ENCODE measurements at regions not wholly inside any gene's neighbourhood (a gene's known extent, or its start where the extent isn't known, plus 50 kb on each side); places are given as distances from the start of the nearest gene placed in this dataset.
A peak's percentile ranks its signal among the peaks of the same experiment; 100 is the strongest.

DNA sequence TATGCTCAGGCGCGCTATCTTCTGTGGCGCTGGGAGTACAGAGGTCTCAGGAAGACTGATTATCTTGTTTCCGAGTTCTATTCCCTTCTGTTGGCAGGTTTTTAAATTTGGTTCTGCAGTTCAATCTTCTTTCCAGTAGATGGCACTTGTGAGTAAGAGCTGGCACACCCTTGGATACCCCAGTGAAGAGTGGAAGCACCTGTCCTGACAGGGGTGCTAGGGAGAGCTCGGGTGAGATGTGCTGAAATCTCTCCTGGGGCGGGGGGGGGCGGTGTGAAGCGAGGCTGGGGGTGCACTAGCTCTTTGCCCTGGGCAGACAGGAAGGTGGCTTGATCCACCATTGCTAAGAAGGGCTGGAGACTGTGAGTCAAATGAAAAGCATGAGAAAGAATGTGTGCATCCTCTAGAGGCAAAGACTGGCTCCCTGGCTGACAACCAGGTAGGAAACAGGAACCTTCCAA lies 679.9 kb upstream of the CCDC179 start:
- H3K4me3 ChIP-seq (ENCODE audit: low read depth, low read length), result no peak overlapping the region
- TF ChIP-seq, protein P1, sequence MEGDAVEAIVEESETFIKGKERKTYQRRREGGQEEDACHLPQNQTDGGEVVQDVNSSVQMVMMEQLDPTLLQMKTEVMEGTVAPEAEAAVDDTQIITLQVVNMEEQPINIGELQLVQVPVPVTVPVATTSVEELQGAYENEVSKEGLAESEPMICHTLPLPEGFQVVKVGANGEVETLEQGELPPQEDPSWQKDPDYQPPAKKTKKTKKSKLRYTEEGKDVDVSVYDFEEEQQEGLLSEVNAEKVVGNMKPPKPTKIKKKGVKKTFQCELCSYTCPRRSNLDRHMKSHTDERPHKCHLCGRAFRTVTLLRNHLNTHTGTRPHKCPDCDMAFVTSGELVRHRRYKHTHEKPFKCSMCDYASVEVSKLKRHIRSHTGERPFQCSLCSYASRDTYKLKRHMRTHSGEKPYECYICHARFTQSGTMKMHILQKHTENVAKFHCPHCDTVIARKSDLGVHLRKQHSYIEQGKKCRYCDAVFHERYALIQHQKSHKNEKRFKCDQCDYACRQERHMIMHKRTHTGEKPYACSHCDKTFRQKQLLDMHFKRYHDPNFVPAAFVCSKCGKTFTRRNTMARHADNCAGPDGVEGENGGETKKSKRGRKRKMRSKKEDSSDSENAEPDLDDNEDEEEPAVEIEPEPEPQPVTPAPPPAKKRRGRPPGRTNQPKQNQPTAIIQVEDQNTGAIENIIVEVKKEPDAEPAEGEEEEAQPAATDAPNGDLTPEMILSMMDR (IDR thresholded peaks at IDR 0.05; ENCODE audit: low read depth, low read length), result peak; percentile 57

DNA sequence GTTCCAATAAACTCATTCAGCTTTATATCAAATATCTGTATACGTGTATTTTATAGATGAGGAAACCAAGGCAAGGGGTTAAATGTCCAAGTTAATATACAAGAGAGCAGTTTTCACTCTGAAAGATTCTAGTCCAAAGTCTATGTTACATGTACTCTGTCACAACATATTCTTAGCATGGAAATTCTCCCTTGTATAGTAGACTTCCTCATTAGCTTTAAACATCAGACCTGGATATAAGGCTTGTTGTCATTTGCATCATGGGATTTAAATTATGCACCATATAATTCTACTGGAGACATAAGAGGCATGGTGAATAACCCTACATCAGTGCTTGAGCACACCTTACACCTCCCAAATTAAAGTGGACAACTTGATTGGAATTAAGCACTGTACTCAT lies 681.9 kb upstream of the CCDC179 start:
- TF ChIP-seq, protein P1 (IDR thresholded peaks at IDR 0.05; ENCODE audit: low read depth, low read length), result no peak
- no peak overlapping the region for H3K4me3 ChIP-seq (ENCODE audit: low read depth, low read length)

DNA sequence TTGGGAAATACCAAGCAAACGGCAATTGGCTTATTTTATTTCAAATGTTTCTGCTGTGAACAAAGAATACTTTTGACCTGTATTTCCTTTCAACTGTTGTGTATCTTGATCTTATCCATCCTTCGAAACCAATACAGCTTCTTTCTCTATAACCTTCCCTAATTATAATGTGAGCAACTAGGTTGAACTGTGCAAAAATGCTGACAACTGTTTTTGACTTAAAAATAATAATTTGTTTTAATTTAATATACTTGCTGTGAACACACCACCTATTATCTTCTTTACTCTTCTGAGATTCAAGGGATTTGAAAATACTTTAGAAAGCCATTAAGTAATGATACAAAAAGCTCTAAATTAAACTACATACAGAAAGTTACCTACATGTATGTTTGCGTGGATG lies 682.5 kb upstream of the CCDC179 start:
- no peak overlapping the region for H3K4me3 ChIP-seq (ENCODE audit: low read depth, low read length)
- TF ChIP-seq, protein P1 (IDR thresholded peaks at IDR 0.05; ENCODE audit: low read depth, low read length), result no peak

DNA sequence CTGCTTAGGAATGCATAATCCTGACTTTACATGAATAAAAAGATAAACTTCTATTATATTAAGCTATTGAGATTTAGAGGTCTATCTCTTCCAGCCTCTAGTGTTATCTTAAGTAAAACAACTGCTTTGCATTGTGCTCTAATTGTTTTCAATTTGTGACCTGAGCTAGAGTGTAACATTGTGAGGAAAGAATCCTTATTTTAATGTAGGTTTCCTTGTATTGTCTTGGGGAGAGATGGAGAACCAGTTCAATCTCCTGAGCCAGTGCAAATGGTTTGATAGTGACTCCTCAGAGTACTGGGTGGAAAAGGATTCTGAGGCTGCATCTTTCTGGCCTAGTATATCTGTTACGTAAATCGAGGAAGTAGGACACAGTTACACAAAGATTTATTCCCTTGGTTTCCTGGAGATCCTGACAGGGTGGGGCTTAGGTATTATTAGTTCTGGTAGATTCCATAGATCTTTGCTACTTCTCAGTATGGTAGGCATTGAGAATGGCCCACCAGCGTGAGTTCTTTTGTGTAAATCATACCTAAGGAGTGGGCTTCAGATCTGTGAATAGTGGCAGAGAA lies 683.5 kb upstream of the CCDC179 start:
- TF ChIP-seq, protein P1 (IDR thresholded peaks at IDR 0.05; ENCODE audit: low read depth, low read length), result no peak
- H3K4me3 ChIP-seq (ENCODE audit: low read depth, low read length), result no peak overlapping the region

DNA sequence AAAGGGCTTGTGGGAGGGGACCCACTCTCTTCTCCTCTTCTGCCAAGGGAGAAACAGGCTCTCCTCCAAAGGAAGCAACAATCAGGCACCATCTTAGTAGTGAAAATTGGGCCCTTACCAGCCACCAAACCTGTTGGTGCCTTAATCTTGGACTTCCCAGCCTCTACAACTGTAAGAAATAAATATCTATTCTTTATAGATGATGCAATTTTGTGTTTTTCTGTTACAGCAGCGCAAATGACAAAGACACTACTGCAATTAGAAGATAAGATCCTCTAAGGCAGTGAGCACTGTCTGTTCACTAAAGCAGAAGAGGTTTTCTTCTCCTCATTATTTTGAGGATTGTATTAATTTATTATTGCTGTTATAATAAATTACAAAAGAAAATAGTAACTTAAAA lies 691.4 kb upstream of the CCDC179 start:
- no peak overlapping the region for H3K4me3 ChIP-seq (ENCODE audit: low read depth, low read length)
- TF ChIP-seq, protein P1 (IDR thresholded peaks at IDR 0.05; ENCODE audit: low read depth, low read length), result no peak

DNA sequence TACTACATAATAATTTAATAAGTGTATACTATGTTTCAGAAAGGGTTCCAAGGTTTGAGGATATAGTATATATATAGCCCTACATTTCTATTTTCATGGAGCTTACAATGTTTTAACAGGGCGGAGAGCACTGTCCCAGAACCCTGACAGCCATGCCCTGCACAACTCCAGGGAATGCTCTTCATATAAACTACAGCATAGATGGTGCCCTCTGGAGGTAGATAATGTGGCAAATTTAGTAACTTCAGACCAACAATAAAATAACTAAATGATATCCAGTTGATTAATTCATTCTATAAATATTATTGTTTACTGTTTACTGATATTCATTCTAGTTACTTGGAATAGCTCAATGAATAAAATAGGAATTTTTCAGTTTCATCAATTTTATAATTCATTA lies 693.7 kb upstream of the CCDC179 start:
- TF ChIP-seq, protein P1 (IDR thresholded peaks at IDR 0.05; ENCODE audit: low read depth, low read length), result no peak
- H3K4me3 ChIP-seq (ENCODE audit: low read depth, low read length), result no peak overlapping the region

DNA sequence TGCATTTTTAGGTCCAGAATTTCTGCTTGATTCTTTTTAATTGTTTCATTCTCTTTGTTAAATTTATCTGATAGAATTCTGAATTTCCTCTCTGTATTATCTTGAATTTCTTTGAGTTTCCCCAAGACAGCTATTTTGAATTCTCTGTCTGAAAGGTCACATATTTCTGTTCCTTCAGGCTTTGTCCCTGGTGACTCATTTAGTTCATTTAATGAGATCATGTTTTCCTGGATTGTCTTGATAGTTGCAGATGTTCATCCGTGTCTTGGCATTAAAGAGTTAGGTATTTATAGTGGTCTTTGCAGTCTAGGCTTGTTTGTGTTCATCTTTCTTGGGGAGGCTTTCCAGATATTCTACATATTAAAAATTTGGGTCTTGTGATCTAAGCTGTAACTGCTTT lies 694.8 kb upstream of the CCDC179 start:
- TF ChIP-seq, protein P1 (IDR thresholded peaks at IDR 0.05; ENCODE audit: low read depth, low read length), result no peak
- no peak overlapping the region for H3K4me3 ChIP-seq (ENCODE audit: low read depth, low read length)
